SK-N-DZ (cell line): ENCODE measurements at regions not wholly inside any gene's neighbourhood (a gene's known extent, or its start where the extent isn't known, plus 50 kb on each side); places are given as distances from the start of the nearest gene placed in this dataset.
A peak's percentile ranks its signal among the peaks of the same experiment; 100 is the strongest.

Source experiments
- DNase-seq: peaks from one replicate; pipeline ENCODE4 v3.0.0-alpha.2; 2015; ENCODE audit warnings: low spot score

DNA sequence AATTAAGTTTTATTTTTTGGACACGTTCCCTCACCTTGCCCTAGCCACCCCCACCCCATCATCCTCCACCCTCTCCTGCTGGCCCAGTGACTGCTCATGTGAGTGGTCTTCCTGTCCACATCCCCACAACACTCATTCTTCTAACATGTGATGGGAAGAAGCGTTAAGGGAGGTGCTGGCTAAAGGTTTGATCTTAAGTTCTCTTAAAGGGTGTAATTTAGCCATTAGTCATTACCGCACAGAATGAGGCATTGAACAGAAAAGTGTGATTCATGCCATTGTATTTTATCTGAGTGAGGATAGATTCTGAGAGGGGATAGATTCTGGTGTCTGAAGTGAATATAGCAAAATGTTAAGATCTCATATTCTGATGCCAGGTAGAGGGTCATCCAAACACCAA, 272.9 kb upstream of the TPM1 start:
- no peak for DNase-seq

- DNase-seq: no peak
Observed at GRCh38 chr15:62770111-62770660, 272.4 kb upstream of the TPM1 start.

- no peak for DNase-seq
Observed at GRCh38 chr15:62770752-62771151, 271.8 kb upstream of the TPM1 start.

DNA sequence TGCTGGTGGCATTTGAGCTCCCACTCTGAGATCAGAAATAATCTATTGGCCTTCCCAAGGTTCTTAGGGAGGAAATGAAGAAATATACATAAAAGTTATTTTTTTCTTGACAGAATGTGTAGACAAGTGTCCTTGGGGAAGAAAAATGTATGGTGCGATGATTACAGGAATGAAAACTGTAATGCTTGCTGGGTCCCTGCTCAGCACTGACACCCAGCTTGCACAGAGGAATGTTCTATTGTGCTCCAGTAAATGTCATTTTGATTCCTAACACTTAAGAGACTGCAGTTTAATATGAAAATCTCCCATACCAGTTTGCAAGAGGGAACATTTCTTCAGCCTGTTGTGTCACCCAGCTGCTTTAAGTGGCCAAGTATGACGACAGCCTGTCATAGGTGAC, 271.3 kb upstream of the TPM1 start:
- no peak for DNase-seq

DNA sequence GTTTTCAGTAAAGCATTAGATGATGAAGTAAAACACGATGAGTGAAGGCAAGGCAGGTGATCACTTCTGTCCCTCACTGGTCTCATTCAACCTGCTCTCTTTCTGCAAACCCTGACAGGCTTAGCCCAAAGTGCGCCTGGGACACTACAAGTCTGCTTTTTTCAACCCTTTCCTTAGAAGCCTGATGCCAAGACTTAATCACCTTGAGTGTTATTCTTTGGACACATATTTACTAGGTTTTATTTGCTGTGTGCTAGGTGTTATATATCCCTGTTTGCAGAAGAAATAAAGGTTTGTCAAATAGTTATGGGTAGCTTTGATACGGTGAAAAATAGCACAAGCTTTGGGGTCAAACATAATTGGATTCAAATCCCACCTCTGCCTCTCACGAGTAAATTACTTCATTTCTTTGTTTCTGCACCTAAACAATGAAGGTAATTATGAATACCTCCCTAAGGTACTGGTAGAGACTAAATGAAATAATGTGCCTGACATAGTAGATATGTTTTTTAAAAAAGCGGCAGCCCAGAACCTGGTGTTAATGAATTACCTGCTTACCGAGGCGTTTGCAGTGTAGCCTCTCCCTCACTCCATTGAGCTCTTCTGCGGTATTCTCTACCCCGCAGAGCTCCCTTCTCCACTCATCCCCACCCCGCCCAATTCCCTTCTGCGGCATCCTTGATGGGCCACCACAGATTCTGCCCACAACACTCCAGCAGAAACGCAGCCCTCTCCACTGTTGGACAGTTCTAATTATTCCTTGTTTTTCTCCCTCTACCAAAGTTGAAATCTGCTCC, 269.0 kb upstream of the TPM1 start:
- DNase-seq: no peak

DNA sequence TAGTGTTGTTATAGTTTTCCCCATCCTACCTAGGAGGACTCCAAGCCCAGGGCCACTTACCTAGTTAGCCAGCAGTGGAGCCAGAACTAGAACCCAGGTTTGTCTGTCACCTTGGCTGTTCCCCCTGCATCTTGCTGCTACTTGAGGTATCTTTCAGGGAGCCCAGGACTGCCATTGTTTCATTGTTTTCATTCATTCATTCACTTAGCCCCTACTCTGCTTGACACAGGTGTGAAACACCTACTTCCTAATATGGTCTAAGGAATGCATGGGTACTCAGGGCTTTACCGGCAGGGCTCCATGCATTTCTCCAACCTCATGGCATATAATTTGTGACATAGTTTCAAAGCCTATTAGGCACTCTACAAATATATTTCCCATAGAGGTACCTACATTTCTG, 266.6 kb upstream of the TPM1 start:
- DNase-seq: no peak

GRCh38 chr15:62777671-62778070, 264.9 kb upstream of the TPM1 start:
- no peak for DNase-seq

DNA sequence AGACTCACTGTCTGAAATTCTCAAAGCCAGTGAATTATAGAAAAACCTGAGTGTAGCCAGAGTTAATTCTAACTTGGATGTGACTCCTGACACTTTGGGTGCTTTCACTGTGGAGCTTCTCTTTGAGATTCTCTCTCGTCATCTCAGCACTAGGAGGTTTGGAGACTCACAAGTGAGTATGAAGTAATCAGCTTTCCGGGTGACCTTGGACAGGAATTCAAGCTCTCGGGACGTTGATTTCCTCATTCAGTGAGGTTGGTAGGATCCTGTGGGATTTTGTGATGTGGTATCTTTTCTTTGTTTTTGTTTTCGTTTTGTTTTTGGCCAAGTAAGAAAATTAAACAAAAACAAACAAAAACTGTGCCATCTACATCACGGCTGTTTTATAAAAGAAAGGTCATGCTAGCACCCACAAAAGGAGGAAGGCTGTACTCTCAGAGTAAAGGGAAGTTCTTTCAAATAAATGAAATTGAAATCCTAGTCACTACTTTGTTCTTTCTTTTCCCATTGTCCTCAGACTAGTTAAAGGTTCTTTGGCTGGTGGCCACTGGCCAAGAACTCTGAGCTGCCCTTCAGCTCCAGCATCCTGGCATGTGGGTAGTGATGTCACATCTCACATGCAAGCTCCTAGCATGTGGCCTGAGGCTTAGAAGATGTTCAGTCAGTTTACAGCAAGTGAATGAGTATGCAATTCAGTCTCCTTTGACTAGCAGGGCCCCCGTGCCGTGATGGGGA, 263.3 kb upstream of the TPM1 start:
- no peak for DNase-seq

GRCh38 chr15:62779899-62780298, 262.6 kb upstream of the TPM1 start:
- no peak for DNase-seq

DNA sequence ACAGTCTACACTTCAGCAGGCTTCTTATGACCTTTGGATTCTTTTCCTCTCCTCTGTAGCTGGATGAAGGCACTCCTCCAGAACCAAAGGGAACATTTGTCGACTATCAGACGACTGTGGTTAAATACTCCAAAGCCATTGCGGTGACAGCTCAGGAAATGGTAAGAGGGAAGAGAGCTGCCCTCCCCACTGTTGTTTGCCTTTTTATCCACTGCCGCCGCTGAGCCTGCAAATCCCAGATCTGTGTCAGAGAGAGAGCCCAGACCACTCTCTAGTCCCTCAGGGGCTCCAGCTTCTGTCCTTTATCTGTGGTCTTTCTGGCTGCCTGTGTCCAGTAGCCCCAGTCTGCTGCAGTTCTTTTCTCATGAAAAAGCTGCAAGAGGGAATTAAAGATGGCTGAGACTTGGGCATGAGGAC, 261.5 kb upstream of the TPM1 start:
- peak; percentile 56 for DNase-seq

DNA sequence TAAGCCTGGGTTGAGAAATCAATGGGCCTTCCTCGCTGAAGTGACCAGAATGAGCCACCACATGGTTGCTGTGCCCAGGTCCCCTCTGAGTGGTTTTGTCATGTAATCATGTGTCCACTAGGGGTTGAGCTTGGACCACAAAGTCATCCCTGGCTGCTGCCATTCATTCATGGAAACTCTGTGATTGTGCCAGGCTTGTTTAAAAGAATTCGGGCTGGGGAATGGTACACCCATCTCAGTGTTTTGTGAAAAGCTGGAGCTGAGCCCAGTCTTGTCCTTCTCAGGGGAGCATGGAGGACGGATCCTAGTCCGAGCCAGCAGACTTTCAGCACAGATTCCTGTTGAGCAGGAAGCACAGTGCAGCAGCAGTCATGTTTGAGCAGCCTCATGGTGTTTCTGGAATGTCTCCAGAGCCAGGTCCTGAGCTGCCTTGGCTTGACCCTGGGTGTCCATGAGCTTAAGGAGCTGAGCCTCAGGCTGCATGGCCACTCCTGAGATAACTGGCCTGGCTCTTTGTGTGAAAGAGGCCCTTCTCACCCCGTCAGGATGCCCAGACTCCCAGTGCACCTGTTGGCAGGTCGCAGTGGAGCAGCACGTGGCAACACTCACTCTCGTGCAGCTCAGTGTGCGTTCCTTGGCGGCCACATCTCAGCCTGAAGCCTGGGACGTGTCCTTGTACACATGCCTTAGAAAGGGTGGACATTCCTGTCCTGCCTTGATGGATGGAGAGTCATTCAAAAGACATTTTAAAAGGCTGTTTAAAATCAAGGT, 260.3 kb upstream of the TPM1 start:
- peak; percentile 74 for DNase-seq

- DNase-seq: no peak
Observed at GRCh38 chr15:62782896-62783295, 259.7 kb upstream of the TPM1 start.

GRCh38 chr15:62783303-62783957, 259.1 kb upstream of the TPM1 start:
- no peak for DNase-seq

- no peak for DNase-seq
Observed at GRCh38 chr15:62785881-62786828, 256.4 kb upstream of the TPM1 start.

GRCh38 chr15:62787401-62787800, 255.1 kb upstream of the TPM1 start:
- no peak for DNase-seq

DNA sequence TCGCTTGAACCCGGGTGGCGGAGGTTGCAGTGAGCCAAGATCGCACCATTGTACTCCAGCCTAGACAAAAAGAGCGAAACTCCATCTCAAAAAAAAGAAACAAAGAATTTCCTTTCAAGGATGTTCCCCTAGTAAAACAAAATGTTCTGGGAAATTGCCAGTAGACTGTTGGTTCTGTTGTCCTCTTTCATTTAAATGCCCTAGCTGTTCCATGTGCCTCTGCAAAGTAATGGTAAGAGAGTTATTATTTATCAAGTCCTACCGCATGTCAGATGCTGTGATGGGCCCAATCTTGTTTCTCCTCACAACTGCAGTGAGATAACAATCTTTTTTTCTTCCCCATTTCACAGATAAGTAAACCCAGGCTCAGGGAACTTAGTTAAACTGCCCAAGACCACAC, 254.3 kb upstream of the TPM1 start:
- no peak for DNase-seq

DNA sequence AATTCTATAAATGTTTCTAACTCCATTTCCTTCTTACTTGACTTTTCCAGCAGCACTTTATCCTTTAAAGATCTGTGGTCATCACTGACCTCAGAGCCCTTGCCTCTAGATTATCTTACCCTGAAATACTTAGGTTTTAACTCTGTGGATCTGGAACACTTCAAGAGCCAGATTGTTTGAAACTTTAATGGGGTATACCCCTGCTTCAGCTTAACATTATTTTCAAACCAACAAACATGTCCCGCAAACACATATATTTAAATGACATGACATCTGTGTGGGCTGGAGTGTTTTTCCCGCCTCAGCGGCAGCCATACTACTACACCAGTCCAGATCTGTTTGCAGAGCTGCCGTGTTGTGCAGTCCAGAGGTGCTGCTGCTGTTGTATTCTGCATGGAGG, 252.0 kb upstream of the TPM1 start:
- no peak for DNase-seq

DNA sequence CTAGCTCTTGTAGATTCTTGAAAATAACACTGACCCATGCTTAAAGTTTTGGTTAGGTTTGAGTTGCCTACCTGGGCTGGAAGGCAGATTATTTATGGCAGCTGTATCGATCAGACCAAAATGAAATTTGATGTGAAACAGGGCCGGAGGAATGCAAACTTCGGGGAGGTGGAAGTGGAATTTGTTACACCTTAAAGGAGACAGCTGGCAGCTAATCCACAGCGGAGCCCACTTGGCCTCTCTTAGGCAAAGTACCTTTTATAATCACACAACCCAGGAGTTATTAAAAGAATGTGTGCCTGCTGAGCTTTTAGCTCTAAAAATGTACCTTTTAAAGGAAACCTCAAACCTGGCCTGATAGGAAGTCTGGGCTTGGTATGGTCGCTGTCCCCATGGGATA, 250.9 kb upstream of the TPM1 start:
- DNase-seq: no peak

DNA sequence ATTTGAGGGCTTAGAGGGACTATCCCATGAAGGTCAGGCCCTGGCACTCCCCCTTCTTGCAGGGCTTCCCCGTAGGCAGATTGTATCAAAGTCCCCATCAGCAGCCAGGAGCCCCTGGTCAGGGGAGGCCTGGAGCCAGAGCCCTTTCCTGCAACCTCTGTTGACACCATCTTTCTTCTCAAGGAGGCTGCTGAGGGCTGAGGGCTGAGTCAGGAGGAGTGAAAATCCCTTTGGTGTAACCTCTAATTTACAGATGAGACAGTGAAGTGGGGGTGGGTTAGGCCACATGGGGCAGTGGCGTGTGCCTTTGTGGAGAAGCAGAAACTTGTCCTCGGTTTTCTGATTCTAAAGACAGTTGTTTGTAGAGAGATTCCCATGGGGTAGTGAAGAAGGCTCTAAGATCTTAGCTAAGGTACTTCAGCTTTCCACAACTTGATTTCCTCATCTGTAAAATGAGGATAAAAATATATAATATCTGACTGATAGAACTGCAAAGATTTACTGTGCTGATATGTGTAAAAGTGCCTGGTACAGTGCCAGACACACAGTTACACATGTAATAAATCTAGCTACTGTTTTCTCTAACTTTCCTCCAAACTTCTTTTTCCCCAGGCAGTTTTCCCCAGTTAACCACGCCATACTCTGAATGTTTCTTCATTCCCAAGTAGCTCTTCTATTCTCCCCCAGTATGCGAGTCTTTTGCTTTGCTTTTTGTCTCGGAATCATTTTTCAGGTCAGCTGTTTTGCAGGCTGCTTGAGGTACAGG, 249.4 kb upstream of the TPM1 start:
- DNase-seq: no peak

GRCh38 chr15:62793752-62794144, 248.8 kb upstream of the TPM1 start:
- DNase-seq: no peak
